Epidermal melanocyte (primary cell): ENCODE measurements at regions not wholly inside any gene's neighbourhood (a gene's known extent, or its start where the extent isn't known, plus 50 kb on each side); places are given as distances from the start of the nearest gene placed in this dataset.
"Not testable (repeated sequence)": the region's sequence is repeated elsewhere in the genome, so short reads cannot be mapped to it uniquely, and the experiment has no call there.

Experiments
- DNase-seq: peaks from one replicate; pipeline ENCODE4 v3.0.0; 2011; ENCODE audit warnings: low spot score; ENCODE audit not compliant: insufficient read length

GRCh38 chr12:20105943-20106342 is 262.4 kb upstream of the PDE3A start:
- DNase-seq: no peak

GRCh38 chr12:20109676-20110075 is 258.7 kb upstream of the PDE3A start:
- no peak for DNase-seq

GRCh38 chr12:20115371-20115770 is 253.0 kb upstream of the PDE3A start:
- DNase-seq: not testable (repeated sequence)

- DNase-seq: no peak
Measured at GRCh38 chr12:20119596-20120402, 248.5 kb upstream of the PDE3A start.

- DNase-seq: no peak
Measured at GRCh38 chr12:20120403-20120725, 248.0 kb upstream of the PDE3A start.

- DNase-seq: no peak
Measured at GRCh38 chr12:20122274-20122673, 246.1 kb upstream of the PDE3A start.

- no peak for DNase-seq
Measured at GRCh38 chr12:20123465-20123864, 244.9 kb upstream of the PDE3A start.

GRCh38 chr12:20125276-20125798 is 243.0 kb upstream of the PDE3A start:
- no peak for DNase-seq

- DNase-seq: no peak
Measured at GRCh38 chr12:20126601-20127000, 241.7 kb upstream of the PDE3A start.

- no peak for DNase-seq
Measured at GRCh38 chr12:20127413-20127812, 240.9 kb upstream of the PDE3A start.

- DNase-seq: no peak
Measured at GRCh38 chr12:20128928-20129327, 239.4 kb upstream of the PDE3A start.

- no peak for DNase-seq
Measured at GRCh38 chr12:20132818-20133217, 235.5 kb upstream of the PDE3A start.

- DNase-seq: no peak
Measured at GRCh38 chr12:20134652-20135051, 233.7 kb upstream of the PDE3A start.

GRCh38 chr12:20140751-20141150 is 227.6 kb upstream of the PDE3A start:
- DNase-seq: no peak

- DNase-seq: no peak
Measured at GRCh38 chr12:20142316-20142715, 226.0 kb upstream of the PDE3A start.

GRCh38 chr12:20142956-20143355 is 225.4 kb upstream of the PDE3A start:
- no peak for DNase-seq

GRCh38 chr12:20144341-20144740 is 224.0 kb upstream of the PDE3A start:
- no peak for DNase-seq

GRCh38 chr12:20148241-20148640 is 220.1 kb upstream of the PDE3A start:
- DNase-seq: no peak

GRCh38 chr12:20150835-20151422 is 217.4 kb upstream of the PDE3A start:
- no peak for DNase-seq

- no peak for DNase-seq
Measured at GRCh38 chr12:20154052-20154451, 214.3 kb upstream of the PDE3A start.

GRCh38 chr12:20155374-20155773 is 213.0 kb upstream of the PDE3A start:
- DNase-seq: no peak

GRCh38 chr12:20160899-20161298 is 207.4 kb upstream of the PDE3A start:
- DNase-seq: not testable (repeated sequence)
